ENCODE measurements at regions not wholly inside any gene's neighbourhood (a gene's known extent, or its start where the extent isn't known, plus 50 kb on each side); places are given as distances from the start of the nearest gene placed in this dataset.

DNA sequence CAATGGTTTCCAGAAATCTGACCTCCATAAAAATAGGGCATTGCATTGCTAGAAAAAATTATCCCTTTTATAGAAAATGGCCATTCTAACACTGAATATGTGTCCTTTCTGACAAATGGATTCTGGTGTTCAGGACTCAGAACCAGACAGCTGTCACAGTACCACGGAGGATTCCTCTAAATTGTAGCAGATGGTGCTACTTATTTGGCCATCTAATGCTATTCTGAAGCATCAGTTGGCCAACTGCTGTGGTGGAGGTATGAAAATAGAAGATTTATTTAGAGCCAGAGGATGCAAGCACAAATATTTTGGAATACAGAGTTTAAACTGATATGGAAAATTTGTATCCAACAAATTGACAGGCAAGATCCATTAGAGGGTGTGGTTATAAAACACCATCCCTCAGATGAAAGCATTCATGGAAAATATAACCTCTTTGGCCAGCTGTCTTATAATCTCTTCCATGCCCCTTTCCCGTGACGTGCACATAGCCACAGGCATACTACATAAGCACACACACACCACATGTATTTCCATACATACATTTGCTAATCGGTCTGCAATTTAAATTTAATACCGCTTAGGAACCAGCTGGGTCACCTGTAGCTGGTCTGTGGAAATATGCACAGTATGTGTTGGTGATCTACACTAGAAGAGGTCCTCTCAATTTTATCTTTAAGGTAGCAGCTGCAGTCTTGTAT lies 302.7 kb upstream of the KCNMB2 start:
- no peak overlapping the region for H3K4me3 Mint-ChIP-seq
- TF ChIP-seq, protein P1, sequence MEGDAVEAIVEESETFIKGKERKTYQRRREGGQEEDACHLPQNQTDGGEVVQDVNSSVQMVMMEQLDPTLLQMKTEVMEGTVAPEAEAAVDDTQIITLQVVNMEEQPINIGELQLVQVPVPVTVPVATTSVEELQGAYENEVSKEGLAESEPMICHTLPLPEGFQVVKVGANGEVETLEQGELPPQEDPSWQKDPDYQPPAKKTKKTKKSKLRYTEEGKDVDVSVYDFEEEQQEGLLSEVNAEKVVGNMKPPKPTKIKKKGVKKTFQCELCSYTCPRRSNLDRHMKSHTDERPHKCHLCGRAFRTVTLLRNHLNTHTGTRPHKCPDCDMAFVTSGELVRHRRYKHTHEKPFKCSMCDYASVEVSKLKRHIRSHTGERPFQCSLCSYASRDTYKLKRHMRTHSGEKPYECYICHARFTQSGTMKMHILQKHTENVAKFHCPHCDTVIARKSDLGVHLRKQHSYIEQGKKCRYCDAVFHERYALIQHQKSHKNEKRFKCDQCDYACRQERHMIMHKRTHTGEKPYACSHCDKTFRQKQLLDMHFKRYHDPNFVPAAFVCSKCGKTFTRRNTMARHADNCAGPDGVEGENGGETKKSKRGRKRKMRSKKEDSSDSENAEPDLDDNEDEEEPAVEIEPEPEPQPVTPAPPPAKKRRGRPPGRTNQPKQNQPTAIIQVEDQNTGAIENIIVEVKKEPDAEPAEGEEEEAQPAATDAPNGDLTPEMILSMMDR (IDR thresholded peaks at IDR 0.05): no peak
- peaks cover 34% of the 10 kb centered on the region for H3K9me3 Mint-ChIP-seq
- no peak for DNase-seq
- no peaks in the 10 kb centered on the region for H3K27me3 Mint-ChIP-seq (ENCODE audit: low read depth, poor library complexity)
- no peak overlapping the region for H3K27ac Mint-ChIP-seq
- H3K36me3 Mint-ChIP-seq (ENCODE audit: low read depth): peaks cover 19% of the 10 kb centered on the region
- peaks cover 9% of the 10 kb centered on the region for H3K4me1 Mint-ChIP-seq

DNA sequence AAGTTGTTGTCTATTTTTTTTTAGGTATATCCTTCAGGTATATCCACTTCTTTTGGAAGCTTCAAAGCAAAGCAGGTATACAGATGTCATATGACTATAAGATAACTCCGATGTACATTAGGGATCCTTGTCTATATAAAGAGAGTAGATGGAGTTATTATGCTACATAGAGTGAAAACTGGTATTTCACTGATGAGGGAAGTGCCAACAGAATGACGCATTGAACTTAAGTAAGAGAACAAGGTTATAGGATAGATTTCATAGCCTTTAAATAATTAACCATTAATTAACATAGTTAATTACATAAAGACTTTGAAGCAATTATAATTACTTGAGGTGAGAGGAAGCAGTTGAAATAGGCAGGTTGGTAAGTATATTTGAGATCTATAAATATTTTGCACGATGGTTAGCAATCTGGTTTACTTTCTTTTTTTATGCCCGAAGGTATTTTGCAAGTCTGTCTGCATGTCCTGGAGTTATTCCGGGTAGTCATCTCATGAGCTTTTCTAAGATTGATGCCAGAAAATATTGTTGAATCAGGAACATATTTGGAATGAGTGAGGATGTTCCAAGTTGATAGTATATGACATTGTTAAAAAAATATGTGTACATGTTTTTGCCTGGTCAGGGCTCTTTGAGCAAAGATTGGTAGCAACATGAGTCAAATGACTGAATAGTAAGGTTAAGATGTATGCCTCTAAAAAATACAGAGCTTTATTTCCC lies 299.5 kb upstream of the KCNMB2 start:
- TF ChIP-seq, protein P1 (IDR thresholded peaks at IDR 0.05): no peak
- no peak for DNase-seq
- Mint-ChIP-seq H3K9me3 (peaks cover 29% of the 10 kb centered on the region), H3K4me3 (no peak overlapping the region), H3K4me1 (peaks cover 9% of the 10 kb centered on the region), H3K27ac (no peak overlapping the region), H3K27me3 (ENCODE audit: low read depth, poor library complexity) (no peaks in the 10 kb centered on the region), H3K36me3 (ENCODE audit: low read depth) (peaks cover 18% of the 10 kb centered on the region)

DNA sequence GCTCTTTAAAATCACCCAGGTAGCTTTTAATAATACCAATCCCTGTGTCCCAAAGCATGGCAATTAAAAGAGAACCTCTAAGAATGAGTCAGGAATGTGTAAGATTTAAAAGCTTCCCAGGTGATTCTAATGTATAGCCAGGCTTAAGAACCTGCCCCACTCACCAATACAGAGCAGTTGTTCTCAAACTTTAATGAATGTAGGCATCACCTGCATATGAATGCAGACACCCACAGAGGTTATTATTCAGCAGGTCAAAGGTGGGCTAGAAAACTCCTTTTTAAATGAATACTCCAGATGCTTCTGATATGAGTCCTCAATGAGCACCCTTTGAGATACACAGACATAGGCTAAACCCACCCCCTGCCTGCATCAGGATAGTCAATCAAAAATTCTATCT lies 298.1 kb upstream of the KCNMB2 start:
- H3K27ac Mint-ChIP-seq: no peak overlapping the region
- H3K4me3 Mint-ChIP-seq: no peak overlapping the region
- peaks cover 32% of the 10 kb centered on the region for H3K9me3 Mint-ChIP-seq
- H3K36me3 Mint-ChIP-seq (ENCODE audit: low read depth): peaks cover 18% of the 10 kb centered on the region
- TF ChIP-seq, protein P1 (IDR thresholded peaks at IDR 0.05): no peak
- H3K4me1 Mint-ChIP-seq: peaks cover 9% of the 10 kb centered on the region
- no peak for DNase-seq
- peaks cover 3% of the 10 kb centered on the region for H3K27me3 Mint-ChIP-seq (ENCODE audit: low read depth, poor library complexity)

DNA sequence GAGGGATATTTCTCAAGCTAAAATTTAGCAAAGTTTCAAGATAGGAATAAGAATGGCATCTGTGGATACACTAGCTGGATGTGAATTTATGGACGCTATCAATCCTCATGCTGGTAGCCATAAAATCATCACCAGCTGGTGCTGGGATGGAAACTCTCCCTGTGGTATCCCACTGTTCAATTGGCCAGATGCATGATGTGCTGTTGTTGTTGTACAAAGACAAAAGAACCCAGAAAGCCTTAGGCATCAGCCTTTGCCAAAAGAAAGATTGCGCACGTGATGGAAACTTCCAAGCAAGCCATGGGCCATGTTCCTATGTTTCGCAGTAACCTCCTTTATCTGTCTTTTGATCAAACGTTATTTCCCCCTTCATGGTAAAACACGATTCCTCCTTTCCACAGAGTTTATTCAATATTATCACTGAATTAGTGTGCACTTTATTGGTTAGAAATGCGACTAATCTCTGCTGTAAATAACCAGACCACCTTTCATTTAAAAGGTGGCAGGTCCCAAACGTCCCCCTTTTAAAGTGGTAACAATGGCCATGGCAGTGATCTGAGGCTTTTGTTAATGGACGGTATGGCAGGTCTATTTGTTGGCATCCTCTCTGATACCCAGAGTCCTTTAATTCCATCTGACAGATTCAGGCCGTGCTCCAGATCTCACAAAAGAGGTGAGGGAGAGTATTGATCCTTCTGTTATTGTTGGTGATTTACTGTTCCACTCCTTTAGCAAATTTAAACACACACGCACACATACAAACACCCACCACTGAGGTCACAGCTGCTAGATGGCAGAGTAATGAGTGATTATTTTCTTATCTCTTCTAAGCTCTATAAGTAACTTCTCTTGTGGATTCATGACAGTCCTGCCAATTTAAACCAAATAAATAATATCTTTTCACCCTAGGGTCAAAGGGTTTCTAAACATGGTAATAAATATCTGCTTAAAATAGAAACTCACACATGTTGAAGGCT lies 291.2 kb upstream of the KCNMB2 start:
- TF ChIP-seq, protein P1 (IDR thresholded peaks at IDR 0.05): no peak
- Mint-ChIP-seq H3K4me3 (no peak overlapping the region), H3K27ac (peak overlapping the region; percentile 5), H3K4me1 (peaks cover 27% of the 10 kb centered on the region), H3K9me3 (peaks cover 42% of the 10 kb centered on the region), H3K36me3 (ENCODE audit: low read depth) (peaks cover 27% of the 10 kb centered on the region), H3K27me3 (ENCODE audit: low read depth, poor library complexity) (peaks cover 3% of the 10 kb centered on the region)
- no peak for DNase-seq

DNA sequence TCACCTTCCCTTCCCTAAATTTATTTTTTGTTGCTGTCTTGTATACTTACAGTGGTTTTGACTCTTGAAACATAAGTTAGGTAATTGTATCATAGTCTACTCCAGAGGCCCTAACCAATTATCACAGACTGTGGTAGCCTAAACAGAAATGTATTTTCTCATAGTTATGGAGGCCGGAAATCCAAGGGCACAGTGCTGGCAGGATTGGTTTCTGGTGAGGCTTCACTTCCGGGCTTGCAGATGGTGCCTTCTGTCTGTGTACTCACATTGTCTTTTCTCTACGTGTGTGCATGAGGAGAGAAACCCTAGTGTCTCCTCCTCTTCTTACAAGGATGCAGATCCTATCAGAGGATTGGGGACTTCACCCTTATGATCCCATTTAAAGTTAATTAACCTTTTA lies 290.2 kb upstream of the KCNMB2 start:
- peaks cover 27% of the 10 kb centered on the region for H3K4me1 Mint-ChIP-seq
- DNase-seq: no peak
- H3K27ac Mint-ChIP-seq: peak overlapping the region; percentile 8
- peaks cover 41% of the 10 kb centered on the region for H3K9me3 Mint-ChIP-seq
- H3K4me3 Mint-ChIP-seq: no peak overlapping the region
- H3K27me3 Mint-ChIP-seq (ENCODE audit: low read depth, poor library complexity): peaks cover 6% of the 10 kb centered on the region
- peaks cover 22% of the 10 kb centered on the region for H3K36me3 Mint-ChIP-seq (ENCODE audit: low read depth)
- TF ChIP-seq, protein P1 (IDR thresholded peaks at IDR 0.05): no peak
